ENCODE measurements at regions not wholly inside any gene's neighbourhood (a gene's known extent, or its start where the extent isn't known, plus 50 kb on each side); places are given as distances from the start of the nearest gene placed in this dataset.

GRCh38 chr5:77937015-77937908, 161.1 kb upstream of the TBCA start (continued):
- TF ChIP-seq NBN (IDR thresholded peaks at IDR 0.05; ENCODE audit: low read depth), result no peak

DNA sequence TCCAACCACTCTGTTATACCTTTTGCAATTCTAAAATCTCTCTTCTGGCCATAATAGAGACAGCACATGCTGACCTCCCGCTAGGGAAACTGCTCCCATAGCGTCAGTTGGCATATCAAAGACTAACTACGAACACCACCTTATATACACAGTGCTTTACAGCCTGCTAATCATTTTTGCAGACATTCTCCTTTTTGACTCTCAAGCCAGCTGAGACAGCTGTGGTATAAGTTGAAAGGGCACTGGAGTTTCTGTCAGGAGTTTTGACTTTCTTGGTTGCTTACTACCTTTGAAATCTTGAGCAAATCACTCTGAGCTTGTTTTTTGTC, 160.2 kb upstream of the TBCA start:
- Histone ChIP-seq H4K20me1 (replicated peaks; ENCODE audit: control insufficient read depth, insufficient read depth, low read length) (no peaks in the 10 kb centered on the region), H3K9me3 (replicated peaks; ENCODE audit: control insufficient read depth, insufficient read depth, low read depth, low read length) (no peaks in the 10 kb centered on the region), H3K36me3 (ENCODE audit: control insufficient read depth, insufficient read depth, low read length) (no peaks in the 10 kb centered on the region), H3K9me1 (ENCODE audit: control insufficient read depth, insufficient read depth, low read length) (no peaks in the 10 kb centered on the region), H3K4me2 (ENCODE audit: insufficient read depth, low read length) (no peak overlapping the region), H3K4me1 (replicated peaks in 1 of 2; ENCODE audit: control insufficient read depth in 2 of 2, insufficient read depth in 2 of 2, low read length in 2 of 2) (no peaks in the 10 kb centered on the region; a peak in 1 of 5 replicates), H3K9ac (ENCODE audit: insufficient read depth in 1 of 2, low read depth in 2 of 2, low read length in 2 of 2) (no peak overlapping the region), H2AFZ (ENCODE audit: low read depth, low read length) (no peak overlapping the region), H3K79me2 (ENCODE audit: control insufficient read depth, insufficient read depth, low read length) (no peaks in the 10 kb centered on the region), H3K27ac (ENCODE audit: extremely low read depth, low read depth, low read length) (no peak overlapping the region), H3K27me3 (ENCODE audit: control insufficient read depth in 2 of 2, insufficient read depth in 2 of 2, low read length in 2 of 2) (peaks cover 6 to 22% of the 10 kb centered on the region in 2 experiments; a peak in 3 of 5 replicates), H3K4me3 (no peak overlapping the region)
- 7% methylated on average over 3 of the region's 3 CpGs for WGBS (ENCODE audit: insufficient coverage, low coverage, missing lambda C conversion rate)
- BruUV-seq (replicated peaks), result no TSS peak
- CTCF ChIA-PET (ENCODE audit: low intra/inter-chr PET ratio), result no interaction called here
- DNase-seq (ENCODE audit: extremely low read depth in 1 of 4, low spot score in 3 of 4), result no peak
- POLR2A ChIA-PET, result no interaction called here
- in situ Hi-C loops (cut with MboI), result no loop called here
- no peak for ATAC-seq
- no peak for FAIRE-seq
- no peak for TF ChIP-seq ZNF398 (CRISPR knock-in tag; IDR thresholded peaks at IDR 0.05)
- 0 out of 2 replicates have a peak, but pooled peaks have one; percentile 17 for TF ChIP-seq ZNF197 (CRISPR knock-in tag; IDR thresholded peaks at IDR 0.05; ENCODE audit: low read depth)
- TF ChIP-seq HMG20A (CRISPR knock-in tag; conservative IDR thresholded peaks at IDR 0.05), result no peak
- TF ChIP-seq NR3C1 (CRISPR knock-in tag; IDR thresholded peaks at IDR 0.05), result no peak
- TF ChIP-seq CEBPG (CRISPR knock-in tag; IDR thresholded peaks at IDR 0.05), result no peak
- TF ChIP-seq CEBPG (tag; conservative IDR thresholded peaks at IDR 0.05 in 1 of 2, IDR thresholded peaks at IDR 0.05 in 1 of 2), result peak in 1 of 2 experiments; percentile 54; a peak in 2 of 4 replicates
- no peak for TF ChIP-seq MEIS2 (IDR thresholded peaks at IDR 0.05; ENCODE audit: partially characterized antibody)
- no peak for TF ChIP-seq ETS2 (tag; IDR thresholded peaks at IDR 0.05; ENCODE audit: borderline replicate concordance, poor library complexity, severe bottlenecking)
- no peak for TF ChIP-seq ZNF282 (CRISPR knock-in tag; IDR thresholded peaks at IDR 0.05)
- TF ChIP-seq BRD4 (IDR thresholded peaks at IDR 0.05), result no peak
- no peak for TF ChIP-seq MTA3 (IDR thresholded peaks at IDR 0.05; ENCODE audit: borderline replicate concordance)
- TF ChIP-seq NR4A1 (CRISPR knock-in tag; IDR thresholded peaks at IDR 0.05), result no peak
- no peak for TF ChIP-seq NR4A1 (tag; IDR thresholded peaks at IDR 0.05)
- TF ChIP-seq SOX6 (IDR thresholded peaks at IDR 0.05), result no peak
- TF ChIP-seq ZNF584 (CRISPR knock-in tag; IDR thresholded peaks at IDR 0.05; ENCODE audit: low read depth), result 0 out of 2 replicates have a peak, but pooled peaks have one; percentile 61
- TF ChIP-seq L3MBTL2 (IDR thresholded peaks at IDR 0.05), result 0 out of 2 replicates have a peak, but pooled peaks have one; percentile 14
- TF ChIP-seq ZNF589 (CRISPR knock-in tag; IDR thresholded peaks at IDR 0.05; ENCODE audit: low read depth), result peak; percentile 20; the same call in 1 of the 2 replicates
- TF ChIP-seq NR2C2 (CRISPR knock-in tag; IDR thresholded peaks at IDR 0.05), result no peak
- TF ChIP-seq NR2C2 (tag; IDR thresholded peaks at IDR 0.05), result peak; percentile 38; the same call in 1 of the 2 replicates
- intact Hi-C loops (cut with micrococcal nuclease), result no loop called here
